ENCODE measurements at regions not wholly inside any gene's neighbourhood (a gene's known extent, or its start where the extent isn't known, plus 50 kb on each side); places are given as distances from the start of the nearest gene placed in this dataset.
"Not testable (repeated sequence)": the region's sequence is repeated elsewhere in the genome, so short reads cannot be mapped to it uniquely, and the experiment has no call there.

DNA sequence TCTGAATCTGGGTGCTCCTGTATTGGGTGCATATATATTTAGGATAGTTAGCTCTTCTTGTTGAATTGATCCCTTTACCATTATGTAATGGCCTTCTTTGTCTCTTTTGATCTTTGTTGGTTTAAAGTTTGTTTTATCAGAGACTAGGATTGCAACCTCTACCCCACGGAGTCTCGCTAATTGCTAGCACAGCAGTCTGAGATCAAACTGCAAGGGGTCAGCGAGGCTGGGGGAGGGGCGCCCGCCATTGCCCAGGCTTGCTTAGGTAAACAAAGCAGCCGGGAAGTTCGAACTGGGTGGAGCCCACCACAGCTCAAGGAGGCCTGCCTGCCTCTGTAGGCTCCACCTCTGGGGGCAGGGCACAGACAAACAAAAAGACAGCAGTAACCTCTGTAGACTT lies 421.8 kb downstream of the CSNK1G3 start:
- 33 to 60% methylated on average over 5 to 6 of the region's 7 CpGs for WGBS, 2 experiments
- not testable (repeated sequence) for H3K27me3 ChIP-seq (ENCODE audit: control insufficient read depth, insufficient read depth, low read length, poor library complexity, severe bottlenecking)

DNA sequence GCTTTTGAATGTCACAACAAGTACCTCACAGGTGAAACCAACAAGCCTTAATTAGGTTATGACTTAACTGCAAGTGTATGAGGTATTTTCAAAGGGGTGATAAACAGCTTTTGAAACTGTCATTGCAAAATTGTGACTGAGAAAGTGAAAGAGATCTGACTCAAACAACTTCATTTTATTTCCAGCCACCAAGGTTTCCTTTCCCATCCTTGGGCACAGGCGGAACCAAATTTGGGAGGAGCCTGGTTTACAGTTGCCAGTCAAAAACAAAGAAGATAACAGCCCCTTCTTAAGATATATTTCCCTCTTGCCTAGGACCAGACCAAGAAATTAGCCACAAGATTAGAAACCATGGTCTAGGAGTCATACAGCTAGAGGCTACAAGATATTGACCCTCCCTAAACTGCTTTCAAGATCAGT lies 417.1 kb downstream of the CSNK1G3 start:
- Histone ChIP-seq H3K4me3 (ENCODE audit: insufficient read depth, low read depth, low read length) (no peak overlapping the region), H3K9me3 (ENCODE audit: control insufficient read depth, low read length) (no peaks in the 10 kb centered on the region), H3K27me3 (ENCODE audit: control insufficient read depth, insufficient read depth, low read length, poor library complexity, severe bottlenecking) (no peaks in the 10 kb centered on the region), H3K36me3 (ENCODE audit: control insufficient read depth, insufficient read depth, low read length) (no peaks in the 10 kb centered on the region), H3K4me1 (ENCODE audit: control insufficient read depth, insufficient read depth, low read length) (peaks cover 6% of the 10 kb centered on the region), H3K27ac (ENCODE audit: insufficient read depth, low read depth, low read length, poor library complexity, severe bottlenecking) (no peak overlapping the region)
- 90 to 100% methylated on average over 1 of the region's 1 CpG for WGBS, 2 experiments

More for the DNA sequence above, 421.8 kb downstream of the CSNK1G3 start:
- not testable (repeated sequence) for H3K4me3 ChIP-seq (ENCODE audit: insufficient read depth, low read depth, low read length); H3K36me3 ChIP-seq (ENCODE audit: control insufficient read depth, insufficient read depth, low read length); H3K9me3 ChIP-seq (ENCODE audit: control insufficient read depth, low read length); H3K4me1 ChIP-seq (ENCODE audit: control insufficient read depth, insufficient read depth, low read length); H3K27ac ChIP-seq (ENCODE audit: insufficient read depth, low read depth, low read length, poor library complexity, severe bottlenecking)

DNA sequence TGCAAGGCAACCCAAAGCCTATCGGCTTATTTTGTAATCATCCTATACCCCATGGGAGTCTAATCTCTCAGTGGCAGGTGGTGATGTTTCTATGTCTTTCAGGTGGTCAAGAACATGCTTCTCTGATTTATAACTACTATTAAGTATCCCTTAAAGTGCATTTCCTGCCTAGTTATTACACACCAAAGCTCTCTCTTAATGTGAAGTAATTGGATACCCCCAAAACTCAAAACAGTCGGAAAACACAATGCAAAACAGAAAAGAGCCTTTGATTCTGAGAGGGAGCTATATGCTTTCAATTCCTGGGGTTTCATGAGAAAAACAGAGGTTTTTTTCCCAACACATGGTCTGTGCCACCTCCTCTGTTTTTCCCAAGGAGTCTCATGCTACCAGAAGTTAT lies 416.4 kb downstream of the CSNK1G3 start:
- peaks cover 6% of the 10 kb centered on the region for H3K4me1 ChIP-seq (ENCODE audit: control insufficient read depth, insufficient read depth, low read length)
- H3K27me3 ChIP-seq (ENCODE audit: control insufficient read depth, insufficient read depth, low read length, poor library complexity, severe bottlenecking): no peaks in the 10 kb centered on the region
- no peaks in the 10 kb centered on the region for H3K9me3 ChIP-seq (ENCODE audit: control insufficient read depth, low read length)
- no peaks in the 10 kb centered on the region for H3K36me3 ChIP-seq (ENCODE audit: control insufficient read depth, insufficient read depth, low read length)
- no peak overlapping the region for H3K4me3 ChIP-seq (ENCODE audit: insufficient read depth, low read depth, low read length)
- 86 to 96% methylated on average over 1 to 2 of the region's 2 CpGs for WGBS, 2 experiments
- H3K27ac ChIP-seq (ENCODE audit: insufficient read depth, low read depth, low read length, poor library complexity, severe bottlenecking): no peak overlapping the region

DNA sequence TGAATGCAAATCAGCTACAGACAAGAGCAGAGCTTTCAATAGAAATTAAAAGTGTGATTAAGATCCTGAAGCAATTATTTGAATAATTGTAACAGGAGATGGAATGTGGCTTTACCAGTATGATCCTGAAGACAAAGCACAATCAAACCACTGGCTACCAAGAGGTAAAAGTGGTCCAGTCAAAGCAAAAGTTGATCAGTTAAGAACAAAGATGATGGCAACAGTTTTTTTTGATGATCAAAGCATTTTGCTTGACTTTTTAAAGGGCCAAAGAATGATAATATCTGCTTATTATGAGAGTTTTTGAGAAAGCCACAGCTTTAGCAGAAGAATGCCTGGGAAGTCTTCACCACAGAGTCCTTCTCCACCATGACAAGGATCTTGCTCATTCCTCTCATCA lies 409.2 kb downstream of the CSNK1G3 start:
- Histone ChIP-seq H3K4me3 (ENCODE audit: insufficient read depth, low read depth, low read length) (no peak overlapping the region), H3K27me3 (ENCODE audit: control insufficient read depth, insufficient read depth, low read length, poor library complexity, severe bottlenecking) (no peaks in the 10 kb centered on the region), H3K36me3 (ENCODE audit: control insufficient read depth, insufficient read depth, low read length) (no peaks in the 10 kb centered on the region), H3K27ac (ENCODE audit: insufficient read depth, low read depth, low read length, poor library complexity, severe bottlenecking) (no peak overlapping the region), H3K9me3 (ENCODE audit: control insufficient read depth, low read length) (no peaks in the 10 kb centered on the region), H3K4me1 (ENCODE audit: control insufficient read depth, insufficient read depth, low read length) (peaks cover 6% of the 10 kb centered on the region)

DNA sequence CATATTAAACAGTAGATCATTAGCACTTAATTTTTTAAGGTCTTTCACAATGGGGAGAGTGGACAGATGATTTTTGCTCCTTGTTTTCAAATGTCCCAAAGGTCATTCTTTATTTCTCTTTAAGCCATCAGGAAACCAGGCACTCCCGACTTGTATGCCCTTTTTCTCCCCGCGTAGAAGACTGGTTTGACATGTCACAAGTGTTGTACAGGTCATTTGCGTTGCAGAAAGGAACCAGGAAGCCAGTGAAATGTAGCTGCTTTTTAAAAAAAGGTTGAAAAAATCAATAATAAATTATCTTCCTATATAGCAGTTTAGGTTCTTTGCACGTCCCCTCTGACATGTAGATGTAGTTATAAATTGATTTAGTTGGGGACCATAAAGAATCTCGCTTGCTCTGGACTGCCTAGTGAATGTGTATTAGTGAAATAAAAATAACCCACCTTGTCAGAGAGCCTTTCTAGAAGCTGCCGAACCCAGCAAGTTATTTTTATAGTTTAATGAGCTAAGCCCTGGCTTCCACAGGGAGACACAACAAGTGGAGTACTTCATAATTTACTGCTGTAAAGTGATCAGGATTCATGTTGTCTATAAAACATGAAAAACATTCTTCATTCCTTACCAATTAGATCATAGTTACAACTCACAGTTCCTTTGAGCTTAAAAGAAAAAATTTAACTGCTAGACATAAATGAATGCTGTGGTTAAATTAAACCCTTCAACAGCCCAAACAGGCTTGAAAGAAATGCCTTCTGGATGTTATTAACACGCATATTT lies 404.6 kb downstream of the CSNK1G3 start:
- Histone ChIP-seq H3K27ac (ENCODE audit: insufficient read depth, low read depth, low read length, poor library complexity, severe bottlenecking) (no peak overlapping the region), H3K27me3 (ENCODE audit: control insufficient read depth, insufficient read depth, low read length, poor library complexity, severe bottlenecking) (no peaks in the 10 kb centered on the region), H3K4me3 (ENCODE audit: insufficient read depth, low read depth, low read length) (no peak overlapping the region), H3K36me3 (ENCODE audit: control insufficient read depth, insufficient read depth, low read length) (no peaks in the 10 kb centered on the region), H3K9me3 (ENCODE audit: control insufficient read depth, low read length) (no peaks in the 10 kb centered on the region), H3K4me1 (ENCODE audit: control insufficient read depth, insufficient read depth, low read length) (no peaks in the 10 kb centered on the region)
- 94 to 96% methylated on average over 7 to 8 of the region's 8 CpGs for whole genome bisulfite sequencing, 2 experiments

DNA sequence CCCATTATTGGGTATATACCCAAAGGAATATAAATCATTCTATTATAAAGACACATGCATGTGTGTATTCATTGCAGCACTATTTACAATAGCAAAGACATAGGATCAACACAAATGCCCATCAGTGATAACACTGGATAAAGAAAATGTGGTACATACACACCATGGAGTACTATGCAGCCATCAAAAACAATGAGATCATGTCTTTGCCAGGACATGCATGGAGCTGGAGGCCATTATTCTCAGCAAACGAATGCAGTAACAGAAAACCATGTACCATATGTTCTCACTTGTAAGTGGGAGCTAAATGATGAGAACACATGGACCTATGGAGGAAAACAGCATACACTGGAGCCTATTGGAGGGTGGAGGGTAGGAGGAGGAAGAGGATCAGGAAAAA lies 402.4 kb downstream of the CSNK1G3 start:
- 86 to 90% methylated on average over 1 of the region's 1 CpG for WGBS, 2 experiments
- Histone ChIP-seq H3K27me3 (ENCODE audit: control insufficient read depth, insufficient read depth, low read length, poor library complexity, severe bottlenecking) (no peaks in the 10 kb centered on the region), H3K36me3 (ENCODE audit: control insufficient read depth, insufficient read depth, low read length) (no peaks in the 10 kb centered on the region), H3K4me3 (ENCODE audit: insufficient read depth, low read depth, low read length) (no peak overlapping the region), H3K4me1 (ENCODE audit: control insufficient read depth, insufficient read depth, low read length) (no peaks in the 10 kb centered on the region), H3K9me3 (ENCODE audit: control insufficient read depth, low read length) (no peaks in the 10 kb centered on the region), H3K27ac (ENCODE audit: insufficient read depth, low read depth, low read length, poor library complexity, severe bottlenecking) (no peak overlapping the region)

DNA sequence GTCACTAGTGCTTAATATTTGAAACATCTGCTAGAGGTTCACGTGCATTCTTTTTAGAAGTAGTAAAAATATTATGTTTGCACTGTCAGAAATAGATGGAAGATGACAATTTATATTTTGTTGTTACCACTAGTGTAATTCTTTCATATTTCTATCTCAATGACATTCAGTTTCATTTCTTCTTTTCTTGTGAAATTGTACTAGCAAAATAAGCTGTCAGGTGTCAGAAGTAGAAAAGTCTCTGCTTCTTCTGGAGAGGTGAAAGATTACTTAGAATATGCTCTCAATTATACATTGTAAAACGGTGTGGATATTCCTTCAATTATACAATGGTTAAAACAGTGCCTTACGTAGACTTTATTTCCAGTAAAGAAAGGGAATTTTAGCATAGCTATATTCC lies 395.4 kb downstream of the CSNK1G3 start:
- 90 to 94% methylated on average over 1 to 3 of the region's 3 CpGs for WGBS, 2 experiments
- Histone ChIP-seq H3K27ac (ENCODE audit: insufficient read depth, low read depth, low read length, poor library complexity, severe bottlenecking) (no peak overlapping the region), H3K9me3 (ENCODE audit: control insufficient read depth, low read length) (no peaks in the 10 kb centered on the region), H3K36me3 (ENCODE audit: control insufficient read depth, insufficient read depth, low read length) (no peaks in the 10 kb centered on the region), H3K27me3 (ENCODE audit: control insufficient read depth, insufficient read depth, low read length, poor library complexity, severe bottlenecking) (no peaks in the 10 kb centered on the region), H3K4me3 (ENCODE audit: insufficient read depth, low read depth, low read length) (no peak overlapping the region), H3K4me1 (ENCODE audit: control insufficient read depth, insufficient read depth, low read length) (no peaks in the 10 kb centered on the region)

DNA sequence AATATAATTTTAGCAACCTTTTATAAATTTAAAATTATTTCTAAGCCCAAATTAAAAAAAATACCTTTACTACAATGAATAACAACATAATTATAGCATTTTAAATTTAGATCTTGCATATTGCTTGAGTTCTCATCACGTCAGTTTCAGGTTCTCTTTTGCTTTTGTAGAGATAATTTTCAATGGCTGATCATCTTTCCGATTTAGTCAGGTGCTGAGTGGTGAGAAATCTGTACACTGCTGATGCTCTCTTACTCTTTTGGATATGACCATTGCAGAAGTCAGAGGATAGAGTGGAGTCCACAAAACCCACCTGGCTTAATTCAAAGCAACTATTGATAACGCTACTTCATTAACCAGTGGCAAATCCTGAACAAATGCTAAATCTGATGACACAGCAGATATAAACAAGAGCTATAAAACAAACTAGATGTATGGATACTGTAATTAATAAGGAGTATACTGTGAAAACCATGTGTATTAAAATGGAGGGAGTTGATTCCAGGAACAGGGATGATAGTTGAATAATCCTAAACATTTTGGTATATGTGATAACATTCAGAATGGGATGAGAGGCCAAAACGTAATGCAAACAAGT lies 394.8 kb downstream of the CSNK1G3 start:
- no peaks in the 10 kb centered on the region for H3K36me3 ChIP-seq (ENCODE audit: control insufficient read depth, insufficient read depth, low read length)
- H3K27me3 ChIP-seq (ENCODE audit: control insufficient read depth, insufficient read depth, low read length, poor library complexity, severe bottlenecking): no peaks in the 10 kb centered on the region
- H3K9me3 ChIP-seq (ENCODE audit: control insufficient read depth, low read length): no peaks in the 10 kb centered on the region
- no peak overlapping the region for H3K4me3 ChIP-seq (ENCODE audit: insufficient read depth, low read depth, low read length)
- H3K27ac ChIP-seq (ENCODE audit: insufficient read depth, low read depth, low read length, poor library complexity, severe bottlenecking): no peak overlapping the region
- WGBS, 2 experiments: 92 to 95% methylated on average over 4 of the region's 4 CpGs
- no peaks in the 10 kb centered on the region for H3K4me1 ChIP-seq (ENCODE audit: control insufficient read depth, insufficient read depth, low read length)

DNA sequence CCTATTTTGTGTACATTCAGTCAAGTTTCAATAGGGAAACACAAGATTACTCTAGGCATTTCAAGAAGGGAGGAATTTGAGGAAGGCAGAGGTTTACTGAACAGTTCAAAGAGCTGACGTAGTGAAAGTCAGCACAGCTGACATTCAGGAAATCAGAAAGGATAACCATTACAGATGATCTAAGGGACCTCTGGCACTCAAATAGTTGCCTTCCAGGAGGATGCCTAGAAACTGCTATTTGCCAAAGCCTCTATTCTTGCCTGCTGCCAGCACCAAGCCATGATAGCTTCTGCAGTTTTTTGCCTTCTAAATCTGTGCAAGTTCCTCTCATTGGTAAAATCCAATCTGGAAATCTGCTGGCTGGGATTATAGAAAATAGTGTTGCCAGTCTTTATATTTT lies 373.1 kb downstream of the CSNK1G3 start:
- no peaks in the 10 kb centered on the region for H3K9me3 ChIP-seq (ENCODE audit: control insufficient read depth, low read length)
- H3K4me3 ChIP-seq (ENCODE audit: insufficient read depth, low read depth, low read length): no peak overlapping the region
- peaks cover 6% of the 10 kb centered on the region for H3K4me1 ChIP-seq (ENCODE audit: control insufficient read depth, insufficient read depth, low read length)
- WGBS, 2 experiments: 85 to 89% methylated on average over 1 of the region's 1 CpG
- H3K27me3 ChIP-seq (ENCODE audit: control insufficient read depth, insufficient read depth, low read length, poor library complexity, severe bottlenecking): no peaks in the 10 kb centered on the region
- H3K36me3 ChIP-seq (ENCODE audit: control insufficient read depth, insufficient read depth, low read length): no peaks in the 10 kb centered on the region
- no peak overlapping the region for H3K27ac ChIP-seq (ENCODE audit: insufficient read depth, low read depth, low read length, poor library complexity, severe bottlenecking)

DNA sequence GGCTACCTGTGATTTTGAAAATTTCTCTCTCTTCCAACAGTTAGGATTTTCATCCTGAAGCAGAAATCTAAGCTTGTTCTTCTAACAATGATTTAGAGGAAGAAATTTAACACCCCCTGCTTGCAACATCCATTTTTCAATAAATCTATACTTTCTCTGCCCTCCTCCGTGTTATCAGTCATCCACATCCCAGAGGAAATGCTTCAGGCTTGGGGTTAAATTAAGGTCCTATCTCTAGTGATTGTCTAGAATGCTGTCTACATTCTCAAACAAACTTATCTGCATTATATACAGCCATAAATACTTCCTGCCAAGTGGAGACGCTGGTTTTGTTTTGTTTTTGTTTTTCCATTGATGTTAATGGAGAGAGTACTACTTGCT lies 371.0 kb downstream of the CSNK1G3 start:
- H3K27ac ChIP-seq (ENCODE audit: insufficient read depth, low read depth, low read length, poor library complexity, severe bottlenecking): no peak overlapping the region
- peaks cover 10% of the 10 kb centered on the region for H3K4me1 ChIP-seq (ENCODE audit: control insufficient read depth, insufficient read depth, low read length)
- H3K36me3 ChIP-seq (ENCODE audit: control insufficient read depth, insufficient read depth, low read length): no peaks in the 10 kb centered on the region
- H3K9me3 ChIP-seq (ENCODE audit: control insufficient read depth, low read length): no peaks in the 10 kb centered on the region
- H3K27me3 ChIP-seq (ENCODE audit: control insufficient read depth, insufficient read depth, low read length, poor library complexity, severe bottlenecking): no peaks in the 10 kb centered on the region
- H3K4me3 ChIP-seq (ENCODE audit: insufficient read depth, low read depth, low read length): no peak overlapping the region
- WGBS, 2 experiments: 70 to 76% methylated on average over 2 of the region's 2 CpGs

All from ectodermal cell (in vitro differentiated cells).